GM12874 (cell line): ENCODE measurements at regions not wholly inside any gene's neighbourhood (a gene's known extent, or its start where the extent isn't known, plus 50 kb on each side); places are given as distances from the start of the nearest gene placed in this dataset.

Experiments
- CTCF ChIP-seq: IDR thresholded peaks from 2 replicates; pipeline ENCODE4 v1.5.1; 2011; ENCODE audit warnings: low read depth, mild to moderate bottlenecking, control low read depth, low read length, moderate library complexity; ENCODE audit not compliant: insufficient read depth

GRCh38 chr6:87909849-87910248 is 137.8 kb upstream of the SPACA1 start:
- TF ChIP-seq CTCF, result no peak

GRCh38 chr6:87908978-87909811 is 138.4 kb upstream of the SPACA1 start:
- TF ChIP-seq CTCF, result no peak

- no peak for TF ChIP-seq CTCF
Observed at GRCh38 chr6:87907521-87907920, 140.1 kb upstream of the SPACA1 start.

GRCh38 chr6:87905101-87905641 is 142.5 kb upstream of the SPACA1 start:
- TF ChIP-seq CTCF, result no peak

GRCh38 chr6:87904011-87904410 is 143.6 kb upstream of the SPACA1 start:
- no peak for TF ChIP-seq CTCF

GRCh38 chr6:87903323-87903722 is 144.3 kb upstream of the SPACA1 start:
- no peak for TF ChIP-seq CTCF

GRCh38 chr6:87902383-87902782 is 145.3 kb upstream of the SPACA1 start:
- TF ChIP-seq CTCF, result no peak
